ENCODE measurements at regions not wholly inside any gene's neighbourhood (a gene's known extent, or its start where the extent isn't known, plus 50 kb on each side); places are given as distances from the start of the nearest gene placed in this dataset.

GRCh38 chr4:158042591-158043030 is 130.2 kb downstream of the GASK1B start:
- Histone ChIP-seq H3F3A (replicated peaks; ENCODE audit: insufficient read depth) (peaks cover 12% of the 10 kb centered on the region), H3K4me3 (ENCODE audit: low read depth in 2 of 2, low read length in 1 of 2) (no peak overlapping the region), H3K4me1 (ENCODE audit: control insufficient read depth in 1 of 2, insufficient read depth in 2 of 2, low read depth in 1 of 2, low read length in 1 of 2) (0 out of 4 replicates have a peak, but pooled peaks cover 0 to 5% of the 10 kb centered on the region in 2 experiments), H3K36me3 (replicated peaks in 1 of 2; ENCODE audit: control insufficient read depth in 1 of 2, insufficient read depth in 2 of 2, low read length in 1 of 2) (peaks cover 0 to 4% of the 10 kb centered on the region in 2 experiments), H4K20me1 (ENCODE audit: insufficient read depth) (no peaks in the 10 kb centered on the region), H3K9me3 (0 out of 2 replicates have a peak, but pooled peaks cover 10% of the 10 kb centered on the region), H3K4me2 (peak overlapping the region; percentile 25), H3K27ac (ENCODE audit: low read depth in 2 of 2, low read length in 1 of 2) (peak overlapping the region in 1 of 2 experiments; percentile 14; a peak in 2 of 4 replicates), H3K27me3 (ENCODE audit: insufficient read depth) (no peaks in the 10 kb centered on the region), H2AFZ (ENCODE audit: low read depth) (no peak overlapping the region), H3K9me2 (no peaks in the 10 kb centered on the region), H3K79me2 (ENCODE audit: insufficient read depth) (no peaks in the 10 kb centered on the region), H3K9ac (no peak overlapping the region)
- CTCF ChIA-PET = interaction anchor here (1.2 kb wide), 1 partner anchor 13 kb away, joined by 3 read pairs; no protein-coding TSS in a partner anchor
- POLR2A ChIA-PET = no interaction called here
- no peak for DNase-seq
- TF ChIP-seq RAD21 (IDR thresholded peaks at IDR 0.05; ENCODE audit: low read length) (no peak), NFIC (IDR thresholded peaks at IDR 0.05; ENCODE audit: borderline replicate concordance) (peak; percentile 63; the same call in 1 of the 2 replicates), ZBTB33 (IDR thresholded peaks at IDR 0.05; ENCODE audit: borderline replicate concordance, low read depth) (no peak), NRF1 (IDR thresholded peaks at IDR 0.05; ENCODE audit: low read depth, low read length) (no peak), EP300 (IDR thresholded peaks at IDR 0.05; ENCODE audit: borderline replicate concordance in 1 of 2, low read depth in 1 of 2, low read length in 1 of 2) (peak in 1 of 2 experiments; percentile 76; a peak in 2 of 4 replicates), TEAD4 (IDR thresholded peaks at IDR 0.05; ENCODE audit: borderline replicate concordance, insufficient read depth) (no peak; the same call in 1 of the 2 replicates), MXI1 (IDR thresholded peaks at IDR 0.05; ENCODE audit: low read depth, low read length) (no peak), FOXM1 (IDR thresholded peaks at IDR 0.05; ENCODE audit: low read depth) (no peak), SIN3A (IDR thresholded peaks at IDR 0.05; ENCODE audit: borderline replicate concordance, low read depth, low read length) (no peak), TAF1 (IDR thresholded peaks at IDR 0.05; ENCODE audit: borderline replicate concordance, low read depth, low read length) (no peak), PBX3 (IDR thresholded peaks at IDR 0.05) (peak; percentile 63), FOSL2 (IDR thresholded peaks at IDR 0.05; ENCODE audit: borderline replicate concordance, low read depth) (peak; percentile 35; the same call in 1 of the 2 replicates), IRF3 (IDR thresholded peaks at IDR 0.05; ENCODE audit: low read depth, low read length) (no peak), FOXJ3 (CRISPR knock-in tag; IDR thresholded peaks at IDR 0.05) (no peak), GABPA (IDR thresholded peaks at IDR 0.05; ENCODE audit: low read depth) (no peak), RCOR1 (IDR thresholded peaks at IDR 0.05; ENCODE audit: low read length) (no peak), YY1 (IDR thresholded peaks at IDR 0.05; ENCODE audit: low read depth) (no peak), MEF2A (IDR thresholded peaks at IDR 0.05; ENCODE audit: borderline replicate concordance, low read depth) (peak; percentile 52; the same call in 1 of the 2 replicates), JUND (IDR thresholded peaks at IDR 0.05) (peak; percentile 68), MAX (IDR thresholded peaks at IDR 0.05; ENCODE audit: low read depth) (0 out of 2 replicates have a peak, but pooled peaks have one; percentile 36), GATA2 (CRISPR knock-in tag; IDR thresholded peaks at IDR 0.05) (no peak), USF2 (IDR thresholded peaks at IDR 0.05; ENCODE audit: borderline replicate concordance, low read depth, low read length) (no peak), CTCF (IDR thresholded peaks at IDR 0.05) (no peak), TCF12 (IDR thresholded peaks at IDR 0.05) (peak; percentile 86), POLR2AphosphoS5 (IDR thresholded peaks at IDR 0.05; ENCODE audit: low read depth, low read length) (no peak), CHD2 (IDR thresholded peaks at IDR 0.05; ENCODE audit: low read length, partially characterized antibody) (no peak), SMC3 (IDR thresholded peaks at IDR 0.05; ENCODE audit: low read depth, low read length) (no peak), ELF1 (IDR thresholded peaks at IDR 0.05) (no peak)
